HG02973 (cell line): ENCODE measurements at regions not wholly inside any gene's neighbourhood (a gene's known extent, or its start where the extent isn't known, plus 50 kb on each side); places are given as distances from the start of the nearest gene placed in this dataset.
"Not testable (repeated sequence)": the region's sequence is repeated elsewhere in the genome, so short reads cannot be mapped to it uniquely, and the experiment has no call there.

ENCODE experiments used
- ATAC-seq: cut with Tn5 transposase; IDR thresholded peaks from one replicate; pipeline ENCODE4 v1.9.1; 2021; ENCODE audit warnings: moderate library complexity; ENCODE audit not compliant: unreplicated experiment

DNA sequence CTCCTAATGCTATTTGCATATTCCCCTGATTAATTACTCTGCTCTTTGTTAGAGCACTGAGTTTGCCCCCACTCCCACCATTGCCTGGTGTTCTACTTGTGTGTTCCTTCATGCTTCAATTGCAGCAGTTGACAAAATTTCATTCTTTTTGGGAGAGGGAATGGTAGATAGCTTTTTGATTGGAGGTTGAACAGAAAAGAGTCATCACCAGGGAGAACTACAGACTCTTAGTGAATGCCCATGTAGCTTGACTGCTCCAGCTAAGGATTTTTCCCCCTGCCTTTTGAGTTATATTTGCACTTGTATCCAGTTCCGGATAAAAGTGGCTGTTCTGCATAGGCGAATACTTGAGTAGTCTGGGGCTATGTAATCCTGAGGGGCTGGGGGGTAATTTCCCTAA is 183.9 kb downstream of the ETNK1 start:
- no peak for ATAC-seq

GRCh38 chr12:22810036-22810435 is 185.1 kb downstream of the ETNK1 start:
- ATAC-seq, result no peak

- ATAC-seq, result no peak
These were observed 187.6 kb downstream of the ETNK1 start for GRCh38 chr12:22812531-22812930.

GRCh38 chr12:22821985-22822384 is 197.0 kb downstream of the ETNK1 start:
- no peak for ATAC-seq

- ATAC-seq, result no peak
These were observed 201.1 kb downstream of the ETNK1 start for GRCh38 chr12:22826026-22826425.

GRCh38 chr12:22826446-22826981 is 201.5 kb downstream of the ETNK1 start:
- ATAC-seq, result not testable (repeated sequence)

- peak; percentile 87 for ATAC-seq
These were observed 203.1 kb downstream of the ETNK1 start for GRCh38 chr12:22828066-22828465.

- ATAC-seq, result no peak
These were observed 210.5 kb downstream of the ETNK1 start for GRCh38 chr12:22835431-22835830.

GRCh38 chr12:22850185-22850584 is 225.2 kb downstream of the ETNK1 start:
- no peak for ATAC-seq

DNA sequence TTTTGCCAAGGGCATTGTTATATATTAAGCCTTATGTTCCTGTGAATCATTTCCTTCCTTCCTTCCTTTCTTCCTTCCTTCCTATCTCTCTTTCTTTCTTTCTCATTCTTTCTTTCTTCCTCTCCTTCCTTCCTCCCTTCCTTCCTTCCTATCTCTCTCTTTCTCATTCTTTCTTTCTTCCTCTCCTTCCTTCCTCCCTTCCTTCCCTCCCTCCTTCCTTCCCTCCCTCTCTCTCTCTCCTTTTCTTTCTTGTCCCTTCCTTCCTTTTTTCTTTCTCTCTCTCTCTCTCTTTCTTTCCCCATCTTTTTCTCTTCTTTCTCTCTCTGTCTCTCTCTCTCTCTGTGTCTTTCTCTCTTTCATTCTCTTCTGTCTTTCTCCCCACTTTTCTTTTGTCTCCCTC is 226.6 kb downstream of the ETNK1 start:
- ATAC-seq, result no peak

GRCh38 chr12:22855456-22855855 is 230.5 kb downstream of the ETNK1 start:
- no peak for ATAC-seq

DNA sequence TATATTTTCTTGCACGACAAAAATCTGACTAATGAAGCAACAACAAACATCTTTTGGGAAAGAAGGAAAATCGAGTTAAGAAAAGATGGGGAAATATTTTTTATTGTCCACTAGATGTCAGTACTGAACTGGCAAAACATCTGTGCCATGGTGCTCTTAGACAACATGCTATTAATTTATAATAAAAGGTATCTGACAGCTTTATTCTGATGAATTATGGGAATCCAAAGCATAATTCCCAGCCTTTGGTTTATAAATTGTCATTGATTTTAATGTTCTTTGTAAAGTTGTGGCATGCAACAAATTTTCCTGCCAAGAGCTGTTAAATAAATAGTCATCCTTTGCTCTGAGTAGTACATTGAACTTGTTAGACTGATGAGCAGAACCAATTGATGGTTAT is 231.2 kb downstream of the ETNK1 start:
- no peak for ATAC-seq

- ATAC-seq, result no peak
These were observed 234.0 kb downstream of the ETNK1 start for GRCh38 chr12:22858849-22859570.

- ATAC-seq, result no peak
These were observed 236.0 kb downstream of the ETNK1 start for GRCh38 chr12:22860926-22861325.

GRCh38 chr12:22865822-22866221 is 240.9 kb downstream of the ETNK1 start:
- no peak for ATAC-seq

DNA sequence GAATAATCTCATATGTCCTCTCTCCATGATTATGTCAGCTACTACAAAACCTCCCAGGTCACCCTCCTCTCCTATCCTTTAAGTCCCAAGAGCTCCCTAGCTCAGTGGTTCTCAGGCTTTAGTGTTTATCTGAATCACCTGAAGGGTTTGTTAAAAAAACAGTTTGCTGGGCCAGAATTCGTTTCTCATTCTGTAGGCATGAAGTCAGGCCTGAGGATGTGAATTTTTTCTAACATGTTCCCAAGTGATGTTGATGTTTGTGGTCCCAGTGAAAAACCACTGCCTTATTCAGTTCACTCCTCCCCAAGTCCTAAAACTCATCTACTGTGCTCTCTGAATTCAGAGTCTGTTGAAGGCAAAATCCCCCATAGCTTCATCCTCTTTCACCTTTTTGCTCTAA is 241.4 kb downstream of the ETNK1 start:
- no peak for ATAC-seq

DNA sequence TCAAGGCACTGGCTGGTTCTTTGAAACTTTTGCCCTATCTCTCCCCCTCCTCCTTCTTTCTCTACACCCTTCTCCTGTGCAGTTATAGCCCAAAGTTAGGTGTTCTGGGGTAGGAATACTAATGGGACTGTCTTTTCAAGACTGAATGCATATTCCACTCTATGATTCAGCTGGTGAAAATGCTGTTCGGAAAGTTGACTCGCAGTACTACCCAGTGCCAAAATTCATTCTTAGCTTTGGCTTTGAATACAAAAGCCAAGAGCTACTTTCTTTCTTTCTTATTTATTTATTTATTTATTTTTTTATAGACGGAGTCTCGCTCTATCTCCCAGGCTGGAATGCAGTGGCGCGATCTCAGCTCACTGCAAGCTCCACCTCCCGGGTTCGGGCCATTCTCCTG is 249.2 kb downstream of the ETNK1 start:
- ATAC-seq, result no peak

- no peak for ATAC-seq
These were observed 251.3 kb downstream of the ETNK1 start for GRCh38 chr12:22876262-22876661.

DNA sequence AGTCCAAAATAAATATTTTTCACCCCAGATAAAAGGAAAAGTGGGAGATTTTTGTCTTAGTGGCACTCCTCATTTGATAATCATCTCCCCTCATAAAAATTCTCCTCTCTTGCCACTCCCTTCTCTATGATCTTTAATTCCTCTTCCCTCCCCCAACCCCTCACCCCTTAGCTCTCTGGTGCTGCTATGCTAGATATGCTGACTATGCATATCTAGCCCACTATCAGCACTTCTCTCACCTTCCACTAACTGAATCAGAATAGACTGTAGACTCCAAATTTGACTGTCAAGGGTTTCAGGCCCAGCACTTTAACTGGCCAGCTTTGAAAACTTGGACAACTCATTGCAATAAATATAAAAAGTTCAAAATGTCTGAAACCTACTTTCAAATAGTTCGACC is 254.2 kb downstream of the ETNK1 start:
- no peak for ATAC-seq

- no peak for ATAC-seq
These were observed 255.4 kb downstream of the ETNK1 start for GRCh38 chr12:22880331-22880730.

DNA sequence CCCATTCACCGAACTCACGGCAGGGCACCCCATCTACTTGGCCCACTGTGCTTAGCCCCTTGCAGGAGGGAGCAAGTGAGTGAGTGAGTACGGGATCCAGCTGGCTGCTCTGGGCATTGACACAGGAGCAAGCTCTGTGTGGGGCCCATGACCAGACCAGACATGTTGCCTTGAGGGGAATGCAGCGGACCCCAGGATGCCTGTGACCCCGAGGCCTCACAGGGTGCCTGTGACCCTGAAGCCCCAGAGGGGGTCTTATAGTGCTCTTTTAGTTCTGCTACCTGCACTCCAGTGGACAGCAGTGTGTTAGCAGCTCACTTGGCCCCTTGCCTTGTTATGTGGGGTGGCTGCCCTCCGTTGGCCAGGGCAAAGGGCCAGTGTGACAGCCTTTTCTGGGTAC is 255.8 kb downstream of the ETNK1 start:
- no peak for ATAC-seq

DNA sequence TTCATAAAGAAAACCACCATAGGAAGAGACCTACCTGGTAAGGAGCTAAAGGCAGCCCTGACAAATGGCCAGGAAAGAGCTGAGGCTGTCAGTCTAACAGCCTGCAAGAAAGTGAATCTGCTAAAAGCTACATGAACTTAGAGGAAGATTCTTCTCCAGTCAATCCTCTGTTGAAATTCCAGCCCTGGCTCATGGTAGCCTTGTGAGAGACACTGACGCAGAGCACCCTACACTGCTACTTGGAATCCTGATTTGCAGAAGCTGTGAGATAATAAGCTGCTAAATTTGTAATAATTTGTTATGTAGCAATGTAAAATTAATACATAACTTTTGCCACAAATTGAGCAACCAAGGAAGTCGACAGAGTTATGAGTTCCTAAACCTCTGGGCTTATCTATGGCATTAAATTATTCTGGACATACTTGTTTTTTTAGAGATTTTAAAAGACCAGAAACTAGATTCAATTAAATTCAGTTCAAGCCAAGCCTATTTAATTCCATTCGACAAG is 257.0 kb downstream of the ETNK1 start:
- no peak for ATAC-seq

DNA sequence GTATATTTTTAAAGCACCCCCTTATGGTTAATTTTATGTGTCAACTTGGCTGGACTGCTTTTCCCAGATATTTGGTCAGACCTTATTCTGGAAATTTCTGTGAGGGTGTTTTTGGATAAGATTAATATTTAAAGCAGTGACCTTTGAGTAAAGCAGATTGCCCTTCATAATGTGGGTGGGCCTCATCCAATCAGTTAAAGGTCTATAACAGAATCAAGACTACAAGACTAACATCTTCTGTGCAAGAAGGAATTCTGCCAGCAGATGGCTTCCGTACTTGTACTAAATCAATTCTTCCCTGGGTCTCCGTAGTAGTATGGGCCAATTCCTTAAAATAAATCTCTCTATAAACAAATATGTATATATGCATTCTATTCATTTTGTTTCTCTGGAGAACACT is 257.6 kb downstream of the ETNK1 start:
- no peak for ATAC-seq
